ENCODE measurements at regions not wholly inside any gene's neighbourhood (a gene's known extent, or its start where the extent isn't known, plus 50 kb on each side); places are given as distances from the start of the nearest gene placed in this dataset.

GRCh38 chr9:89734600-89735041 lies 129.8 kb downstream of the GADD45G start:
- no peak for TF ChIP-seq CTCF (conservative IDR thresholded peaks at IDR 0.05; ENCODE audit: low read length)
- no peak for TF ChIP-seq EZH2phosphoT487 (IDR thresholded peaks at IDR 0.05; ENCODE audit: borderline replicate concordance, low read depth, low read length)

Data from OCI-LY7 (cell line).